GM23338 (cell line): ENCODE measurements at regions not wholly inside any gene's neighbourhood (a gene's known extent, or its start where the extent isn't known, plus 50 kb on each side); places are given as distances from the start of the nearest gene placed in this dataset.

ENCODE experiments used
- ATAC-seq: fragments of 200-7000 bp; cut with Tn5 transposase; 3 replicates; pipeline ENCODE4 v1.9.1; 2020
- DNase-seq: peaks from one replicate; pipeline ENCODE4 v3.0.0-alpha.2; 2015; ENCODE audit warnings: low spot score
- H2AFZ ChIP-seq: fragments of 200-600 bp; sonication (generic); 2 replicates; pipeline ENCODE4 v1.8.0; 2016; ENCODE audit warnings: antibody characterized with exemption, mild to moderate bottlenecking, moderate library complexity
- H3F3A ChIP-seq: fragments of 200-600 bp; sonication (generic); replicated peaks from 2 replicates; pipeline ENCODE4 v1.8.0; 2017; ENCODE audit warnings: antibody characterized with exemption, mixed run types, low read depth
- H3K27ac ChIP-seq: fragments of 200-600 bp; sonication (generic); 2 replicates; pipeline ENCODE4 v1.6.1; 2016; ENCODE audit warnings: low read depth
- H3K27me3 ChIP-seq: fragments of 200-600 bp; sonication (generic); 2 replicates; pipeline ENCODE4 v1.8.0; 2016; ENCODE audit warnings: mild to moderate bottlenecking, mixed run types, moderate library complexity; ENCODE audit not compliant: insufficient read depth
- H3K36me3 ChIP-seq: fragments of 200-600 bp; sonication (generic); 2 replicates; pipeline ENCODE4 v1.8.0; 2016; ENCODE audit warnings: mild to moderate bottlenecking; ENCODE audit not compliant: insufficient read depth
- H3K4me1 ChIP-seq: fragments of 200-600 bp; sonication (generic); 2 replicates; pipeline ENCODE4 v1.8.0; 2016; ENCODE audit warnings: mild to moderate bottlenecking, moderate library complexity; ENCODE audit not compliant: insufficient read depth
- H3K4me2 ChIP-seq: fragments of 200-600 bp; sonication (generic); 2 replicates; pipeline ENCODE4 v1.7.1; 2017; ENCODE audit warnings: mixed run types
- H3K4me3 ChIP-seq: fragments of 200-600 bp; sonication (generic); 2 replicates; pipeline ENCODE4 v1.6.1; 2016; ENCODE audit warnings: mixed run types
- H3K79me2 ChIP-seq: fragments of 200-600 bp; sonication (generic); replicated peaks from 2 replicates; pipeline ENCODE4 v1.8.0; 2017; ENCODE audit warnings: mild to moderate bottlenecking; ENCODE audit not compliant: insufficient read depth
- H3K9me2 ChIP-seq: fragments of 200-600 bp; sonication (generic); 2 replicates; pipeline ENCODE4 v1.8.0; 2017; ENCODE audit not compliant: insufficient read depth
- H4K20me1 ChIP-seq: fragments of 200-600 bp; sonication (generic); replicated peaks from 2 replicates; pipeline ENCODE4 v1.8.0; 2017; ENCODE audit warnings: mild to moderate bottlenecking; ENCODE audit not compliant: insufficient read depth
- H3K27ac Mint-ChIP-seq: 2 replicates; pipeline ENCODE4 v1.8.0; 2020; ENCODE audit warnings: inconsistent platforms, mild to moderate bottlenecking, moderate library complexity, mixed read lengths
- H3K27me3 Mint-ChIP-seq: 3 replicates; pipeline ENCODE4 v1.8.0; 2022; ENCODE audit warnings: low read depth, mild to moderate bottlenecking, moderate library complexity, mixed read lengths, inconsistent platforms; ENCODE audit not compliant: insufficient read depth, poor library complexity
- H3K36me3 Mint-ChIP-seq: 3 replicates; pipeline ENCODE4 v1.8.0; 2021; ENCODE audit warnings: low read depth, mild to moderate bottlenecking, inconsistent platforms, moderate library complexity, mixed read lengths
- H3K4me1 Mint-ChIP-seq: 3 replicates; pipeline ENCODE4 v1.8.0; 2020; ENCODE audit warnings: mild to moderate bottlenecking, inconsistent platforms, mixed read lengths
- H3K4me3 Mint-ChIP-seq: 3 replicates; pipeline ENCODE4 v1.8.0; 2021; ENCODE audit warnings: moderate library complexity, mild to moderate bottlenecking, inconsistent platforms, mixed read lengths
- H3K9me3 Mint-ChIP-seq: 3 replicates; pipeline ENCODE4 v1.8.0; 2020; ENCODE audit warnings: moderate library complexity, mild to moderate bottlenecking, inconsistent platforms, mixed read lengths
- CTCF ChIP-seq, 2 experiments: fragments of 200-600 bp in 1 of 2; sonication (generic) in 1 of 2; conservative IDR thresholded peaks; 2 replicates each; pipeline versions ENCODE4 v1.5.1 to v1.6.1; 2016 to 2017; ENCODE audit warnings: antibody characterized with exemption in 2 of 2, low read depth in 2 of 2, mild to moderate bottlenecking in 2 of 2, moderate library complexity in 1 of 2
- ETS1 ChIP-seq: IDR thresholded peaks from 2 replicates; pipeline ENCODE4 v1.6.1; 2016; ENCODE audit warnings: antibody characterized with exemption
- EZH2phosphoT487 ChIP-seq: fragments of 200-600 bp; sonication (generic); IDR thresholded peaks from one replicate; pipeline ENCODE4 v1.8.1; 2018; ENCODE audit warnings: antibody characterized with exemption; ENCODE audit not compliant: unreplicated experiment
- NANOG ChIP-seq: IDR thresholded peaks from 2 replicates; pipeline ENCODE4 v1.6.1; 2016; ENCODE audit warnings: antibody characterized with exemption, borderline replicate concordance
- REST ChIP-seq: IDR thresholded peaks from one replicate; pipeline ENCODE4 v1.6.1; 2018; ENCODE audit warnings: antibody characterized with exemption; ENCODE audit not compliant: unreplicated experiment
- STAT1 ChIP-seq: IDR thresholded peaks from one replicate; pipeline ENCODE4 v1.6.1; 2016; ENCODE audit warnings: antibody characterized with exemption; ENCODE audit not compliant: unreplicated experiment
- ZNF114 ChIP-seq: fragments of 250-450 bp; sonication (Bioruptor Pico); IDR thresholded peaks from 2 replicates; pipeline ENCODE4 v1.5.0; 2020; ENCODE audit warnings: mild to moderate bottlenecking, moderate library complexity
- ZNF462 ChIP-seq: fragments of 250-450 bp; sonication (Bioruptor Pico); IDR thresholded peaks from 2 replicates; pipeline ENCODE4 v1.5.0; 2020; ENCODE audit warnings: mild to moderate bottlenecking, moderate library complexity

- no peak overlapping the region for H3K4me2 ChIP-seq
Observed at GRCh38 chr1:175840787-175841186, 97.4 kb upstream of the TNR start.

More at GRCh38 chr1:175840787-175841186, 97.4 kb upstream of the TNR start:
- Histone ChIP-seq H3K4me3 (no peak overlapping the region), H3F3A (no peaks in the 10 kb centered on the region), H3K27ac (no peak overlapping the region), H3K79me2 (no peaks in the 10 kb centered on the region), H2AFZ (no peak overlapping the region), H4K20me1 (no peaks in the 10 kb centered on the region), H3K4me1 (peaks cover 8% of the 10 kb centered on the region; the same call in 1 of the 2 replicates), H3K36me3 (no peaks in the 10 kb centered on the region), H3K27me3 (no peaks in the 10 kb centered on the region), H3K9me2 (no peaks in the 10 kb centered on the region; the same call in 1 of the 2 replicates)
- no peak for DNase-seq
- Mint-ChIP-seq H3K9me3 (no peaks in the 10 kb centered on the region), H3K4me1 (peaks cover 32% of the 10 kb centered on the region), H3K27ac (no peak overlapping the region), H3K27me3 (peaks cover 2% of the 10 kb centered on the region), H3K4me3 (no peak overlapping the region), H3K36me3 (no peaks in the 10 kb centered on the region)
- no peak for TF ChIP-seq STAT1
- TF ChIP-seq ZNF114 (CRISPR knock-in tag), result no peak
- TF ChIP-seq ETS1, result no peak
- no peak for TF ChIP-seq EZH2phosphoT487
- TF ChIP-seq ZNF462 (CRISPR knock-in tag), result no peak
- no peak for TF ChIP-seq REST
- TF ChIP-seq CTCF (conservative IDR thresholded peaks at IDR 0.05; ENCODE audit: low read depth in 2 of 2), result no peak
- no peak for TF ChIP-seq NANOG
- no peak for ATAC-seq
